Tibial nerve (tissue), 4 donors: ENCODE measurements at regions not wholly inside any gene's neighbourhood (a gene's known extent, or its start where the extent isn't known, plus 50 kb on each side); places are given as distances from the start of the nearest gene placed in this dataset.
"Not testable (repeated sequence)": the region's sequence is repeated elsewhere in the genome, so short reads cannot be mapped to it uniquely, and the experiment has no call there.

Experiments used
- DNase-seq, 2 donors: peaks; one replicate each; pipeline ENCODE4 v3.0.0-alpha.2; 2019; ENCODE audit warnings: low spot score in 2 of 2
- H3K27ac ChIP-seq, 4 donors: fragments of 200-600 bp; sonication (generic) in 3 of 4; one replicate each; pipeline ENCODE4 v1.5.1; 2017 to 2019; ENCODE audit warnings: mild to moderate bottlenecking in 1 of 4
- H3K27me3 ChIP-seq, 2 donors: fragments of 200-600 bp; sonication (generic) in 1 of 2; one replicate each; pipeline versions ENCODE4 v1.5.1 to v1.6.0; 2017 to 2019
- H3K36me3 ChIP-seq, 3 donors: fragments of 200-600 bp; sonication (generic); one replicate each; pipeline ENCODE4 v1.5.1; 2018 to 2019
- H3K4me1 ChIP-seq, 4 donors: fragments of 200-600 bp; sonication (generic) in 3 of 4; one replicate each; pipeline ENCODE4 v1.5.1; 2017 to 2019
- H3K4me3 ChIP-seq, 4 donors: fragments of 200-600 bp; sonication (generic) in 3 of 4; one replicate each; pipeline ENCODE4 v1.5.1; 2017 to 2019; ENCODE audit warnings: mild to moderate bottlenecking in 1 of 4, moderate library complexity in 1 of 4
- H3K9me3 ChIP-seq, 4 donors: fragments of 200-600 bp; sonication (generic) in 3 of 4; one replicate each; pipeline ENCODE4 v1.5.1; 2017 to 2019
- EP300 ChIP-seq, 2 donors: sonication (generic); formaldehyde crosslinking; IDR thresholded peaks; one replicate each; pipeline ENCODE4 v1.6.1; 2017; ENCODE audit warnings: antibody characterized with exemption in 2 of 2, mild to moderate bottlenecking in 1 of 2
- POLR2A ChIP-seq, 2 donors: fragments of 450-650 bp; IDR thresholded peaks; one replicate each; pipeline ENCODE4 v1.6.1; 2017; ENCODE audit warnings: antibody characterized with exemption in 2 of 2, mild to moderate bottlenecking in 2 of 2, moderate library complexity in 2 of 2
- WGBS, 2 donors: methylation state at CpG; one replicate each; pipeline ENCODE4 v1.1.5; 2018; 5-methylcytosine and 5-hydroxymethylcytosine counted together
- TF ChIP-seq, protein P1 (sequence below), 5 experiments: fragments of 200-600 bp in 3 of 5; fragments of 450-650 bp in 2 of 5; sonication (generic) in 3 of 5; IDR thresholded peaks; one replicate each; pipeline ENCODE4 v1.5.1; 2016 to 2019; ENCODE audit warnings: antibody characterized with exemption in 5 of 5, mild to moderate bottlenecking in 3 of 5, moderate library complexity in 2 of 5

DNA sequence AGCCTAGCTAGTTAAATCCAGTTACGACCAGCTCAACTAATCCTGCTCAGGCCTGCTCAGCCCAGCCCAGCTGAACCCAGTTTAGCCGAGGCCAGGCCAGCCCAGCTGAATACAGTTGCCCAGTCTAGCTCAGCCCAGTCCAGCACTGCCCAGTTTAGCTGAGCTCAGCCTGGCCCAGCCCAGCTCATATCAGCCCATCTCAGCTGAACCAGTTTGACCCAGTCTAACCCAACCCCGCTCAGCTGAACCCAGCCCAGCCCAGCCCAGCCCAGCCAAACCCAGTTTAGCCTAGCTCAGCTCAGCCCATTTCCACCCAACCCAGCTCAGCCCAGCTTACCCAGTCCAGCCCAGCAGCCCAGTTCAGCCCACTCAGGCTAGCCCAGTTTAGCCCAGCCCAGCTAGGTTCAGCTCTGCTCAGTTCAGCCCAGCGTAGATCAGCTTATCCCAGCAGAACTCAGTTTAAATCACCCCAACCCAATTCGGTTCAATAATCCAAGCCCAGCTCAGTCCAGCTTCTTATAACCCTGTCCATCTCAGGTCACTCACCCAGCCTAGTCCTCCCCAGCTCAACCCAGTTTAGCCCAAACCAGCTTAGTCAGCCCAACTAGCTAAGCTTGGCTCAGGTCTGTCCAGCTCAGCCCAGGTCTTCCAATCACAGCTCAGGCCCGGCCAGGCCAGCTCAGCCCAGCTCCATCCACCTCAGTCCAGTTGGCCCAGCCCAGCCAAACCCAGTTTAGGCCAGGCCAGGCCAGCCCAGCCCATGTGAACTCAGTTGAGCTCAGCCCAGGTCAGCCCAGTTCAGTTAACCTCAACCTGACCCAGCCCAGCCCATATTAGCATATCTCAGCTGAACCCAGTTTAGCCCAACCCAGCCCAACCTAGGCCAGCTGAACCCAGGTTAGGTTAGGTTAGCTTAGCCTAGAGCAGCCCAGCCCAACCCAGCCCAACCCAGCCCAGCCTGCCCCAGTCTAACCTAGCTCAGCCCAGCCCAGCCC lies 76.7 kb downstream of the TMEM121 start:
- H3K36me3 ChIP-seq, result no peaks in the 10 kb centered on the region
- TF ChIP-seq, protein P1, sequence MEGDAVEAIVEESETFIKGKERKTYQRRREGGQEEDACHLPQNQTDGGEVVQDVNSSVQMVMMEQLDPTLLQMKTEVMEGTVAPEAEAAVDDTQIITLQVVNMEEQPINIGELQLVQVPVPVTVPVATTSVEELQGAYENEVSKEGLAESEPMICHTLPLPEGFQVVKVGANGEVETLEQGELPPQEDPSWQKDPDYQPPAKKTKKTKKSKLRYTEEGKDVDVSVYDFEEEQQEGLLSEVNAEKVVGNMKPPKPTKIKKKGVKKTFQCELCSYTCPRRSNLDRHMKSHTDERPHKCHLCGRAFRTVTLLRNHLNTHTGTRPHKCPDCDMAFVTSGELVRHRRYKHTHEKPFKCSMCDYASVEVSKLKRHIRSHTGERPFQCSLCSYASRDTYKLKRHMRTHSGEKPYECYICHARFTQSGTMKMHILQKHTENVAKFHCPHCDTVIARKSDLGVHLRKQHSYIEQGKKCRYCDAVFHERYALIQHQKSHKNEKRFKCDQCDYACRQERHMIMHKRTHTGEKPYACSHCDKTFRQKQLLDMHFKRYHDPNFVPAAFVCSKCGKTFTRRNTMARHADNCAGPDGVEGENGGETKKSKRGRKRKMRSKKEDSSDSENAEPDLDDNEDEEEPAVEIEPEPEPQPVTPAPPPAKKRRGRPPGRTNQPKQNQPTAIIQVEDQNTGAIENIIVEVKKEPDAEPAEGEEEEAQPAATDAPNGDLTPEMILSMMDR (IDR thresholded peaks at IDR 0.05), result no peak
- TF ChIP-seq POLR2A (IDR thresholded peaks at IDR 0.05), result no peak
- no peak for TF ChIP-seq EP300 (IDR thresholded peaks at IDR 0.05)
- no peaks in the 10 kb centered on the region for H3K27me3 ChIP-seq
- 85 to 87% methylated on average over 6 of the region's 6 CpGs for WGBS, 2 donors
- no peak overlapping the region for H3K27ac ChIP-seq
- DNase-seq, result no peak
- H3K4me1 ChIP-seq, result no peaks in the 10 kb centered on the region
- no peak overlapping the region for H3K4me3 ChIP-seq
- peaks cover 0 to 21% (median 0%) of the 10 kb centered on the region in 4 donors for H3K9me3 ChIP-seq

DNA sequence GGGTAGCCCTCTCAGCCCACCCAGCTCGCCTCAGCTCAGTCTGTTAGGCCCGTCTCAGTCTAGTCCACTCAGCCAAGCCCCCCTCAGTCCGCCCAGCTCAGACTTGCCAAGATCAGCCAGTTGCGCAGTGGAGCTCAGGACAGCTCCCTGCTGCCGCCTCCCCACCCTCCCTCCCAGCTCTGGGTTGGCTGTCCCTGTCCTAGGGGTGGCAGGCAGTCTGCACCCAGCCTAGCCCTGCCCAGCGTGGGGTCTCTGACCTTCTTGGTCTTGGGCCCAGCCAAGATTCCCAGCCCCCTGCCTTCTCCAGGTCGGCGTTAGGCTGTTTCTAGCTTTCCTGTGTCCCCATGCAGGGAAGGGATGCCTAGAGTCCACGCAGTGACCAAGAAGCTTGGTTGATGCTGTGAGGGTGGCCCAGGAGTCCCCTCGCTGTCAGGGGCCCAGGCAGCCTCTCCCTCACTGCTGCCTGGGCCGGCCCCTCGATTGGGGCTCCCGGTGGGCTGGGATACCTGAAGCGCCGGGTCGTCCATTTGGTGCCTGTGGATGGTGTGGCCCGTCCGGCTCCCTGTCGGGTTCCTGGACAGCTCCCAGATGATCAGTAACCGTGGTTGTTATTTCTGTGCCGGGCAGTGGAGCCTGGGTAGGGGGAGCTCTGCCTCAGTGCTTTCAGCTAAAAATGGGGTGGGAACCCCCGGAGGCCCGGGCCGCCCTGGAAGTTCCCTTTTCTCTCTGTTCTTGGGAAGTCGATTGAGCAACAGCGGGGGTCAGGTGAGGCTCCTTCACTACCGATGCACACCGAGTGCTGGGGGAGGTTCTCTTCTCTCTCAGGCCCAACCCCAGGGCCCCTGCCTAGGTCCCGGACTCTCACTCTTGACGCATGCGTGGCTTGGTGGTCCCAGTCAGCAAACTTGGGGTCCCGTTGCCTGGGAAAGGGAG lies 78.4 kb downstream of the TMEM121 start:
- peaks cover 0 to 21% (median 0%) of the 10 kb centered on the region in 4 donors for H3K9me3 ChIP-seq
- H3K36me3 ChIP-seq, H3K4me3 ChIP-seq, H3K4me1 ChIP-seq, H3K27me3 ChIP-seq, H3K27ac ChIP-seq, DNase-seq: not testable (repeated sequence)
- WGBS, 2 donors, result 84 to 89% methylated on average over 22 to 26 of the region's 32 CpGs

DNA sequence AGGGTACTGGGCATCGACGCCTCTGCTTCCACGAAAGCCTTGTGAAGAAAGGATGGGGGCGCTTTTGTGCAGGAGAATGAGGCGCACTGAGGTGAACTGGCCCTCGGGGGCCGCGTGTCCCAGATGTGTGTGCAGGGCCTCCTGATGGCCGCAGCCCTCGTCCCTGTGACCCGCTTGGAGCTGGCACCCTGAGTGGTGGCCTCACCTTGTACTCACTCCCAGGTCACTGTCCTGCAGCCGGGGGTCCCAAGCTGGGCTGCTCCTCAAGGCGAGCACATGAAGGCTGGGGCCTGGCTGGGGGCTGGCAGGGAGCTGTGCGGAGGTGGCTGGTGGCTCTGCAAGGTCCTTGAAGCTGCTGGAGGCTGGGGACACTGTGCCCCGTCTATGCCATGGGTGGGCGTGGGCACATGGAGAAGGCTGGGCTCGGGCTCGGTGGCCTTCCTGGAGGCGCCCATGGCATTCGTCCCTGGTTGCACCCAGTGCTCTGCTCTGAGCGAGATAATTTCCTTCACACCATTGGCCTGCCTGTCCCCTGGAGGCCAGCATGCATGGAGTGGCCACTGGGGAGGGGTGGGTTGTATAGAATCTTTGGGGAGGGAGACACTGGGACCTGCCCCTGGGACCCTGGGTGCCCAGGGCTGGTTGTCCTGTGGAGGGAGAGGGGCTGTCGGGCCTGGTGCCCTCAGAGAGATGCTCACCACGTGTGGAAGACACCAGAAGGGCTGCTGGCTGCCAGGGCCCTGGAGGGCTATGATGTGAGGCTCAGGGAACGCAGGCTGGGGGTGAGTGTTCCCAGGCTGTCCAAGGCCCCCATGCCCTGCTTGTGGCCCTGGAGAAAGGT lies 79.3 kb downstream of the TMEM121 start:
- H3K4me3 ChIP-seq, result no peak overlapping the region
- H3K36me3 ChIP-seq, result no peaks in the 10 kb centered on the region
- WGBS, 2 donors, result 82 to 86% methylated on average over 11 to 20 of the region's 24 CpGs
- no peaks in the 10 kb centered on the region for H3K27me3 ChIP-seq
- TF ChIP-seq POLR2A (IDR thresholded peaks at IDR 0.05) (no peak), EP300 (IDR thresholded peaks at IDR 0.05) (no peak)
- TF ChIP-seq, protein P1 (IDR thresholded peaks at IDR 0.05), result no peak
- H3K9me3 ChIP-seq, result peaks cover 0 to 16% (median 0%) of the 10 kb centered on the region in 4 donors
- DNase-seq, result no peak
- no peaks in the 10 kb centered on the region for H3K4me1 ChIP-seq
- no peak overlapping the region for H3K27ac ChIP-seq

DNA sequence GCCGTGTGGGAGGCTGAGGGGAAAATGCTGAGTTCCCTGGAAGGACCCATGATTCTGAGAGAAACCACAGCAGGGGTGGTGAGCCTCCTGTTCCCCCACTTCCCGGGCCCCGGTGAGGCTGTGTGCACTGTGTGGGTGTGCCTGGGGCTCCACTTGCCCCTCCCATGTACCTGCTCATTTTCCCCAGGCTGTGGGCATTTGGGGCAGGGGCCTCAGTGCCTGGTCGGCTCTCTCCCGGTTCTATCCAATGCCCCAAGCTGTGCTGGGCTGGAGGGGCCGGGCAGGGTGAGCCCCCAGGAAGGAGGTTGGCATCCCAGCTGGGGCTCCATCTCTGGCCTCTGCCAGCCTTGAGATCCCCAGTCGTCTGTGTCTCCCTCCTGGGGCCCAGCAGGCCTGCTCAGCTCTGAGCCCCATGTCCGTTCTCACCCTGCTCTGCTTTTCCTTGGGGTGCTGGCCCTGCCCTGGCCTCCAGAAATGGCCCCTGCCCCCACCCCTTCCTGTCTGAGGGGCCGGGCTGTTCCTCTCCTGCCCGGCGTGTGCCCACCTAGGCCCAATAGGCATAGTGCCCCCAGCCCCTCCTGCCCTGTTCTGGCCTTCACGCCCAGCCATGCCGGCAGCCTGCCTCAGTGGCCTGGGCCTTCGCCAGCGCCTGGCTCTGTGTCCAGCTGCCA lies 80.1 kb downstream of the TMEM121 start:
- H3K4me3 ChIP-seq, H3K27ac ChIP-seq, H3K4me1 ChIP-seq, DNase-seq, H3K36me3 ChIP-seq, H3K27me3 ChIP-seq: not testable (repeated sequence)
- WGBS, 2 donors, result 84 to 89% methylated on average over 3 to 14 of the region's 15 CpGs
- H3K9me3 ChIP-seq, result peaks cover 0 to 15% (median 0%) of the 10 kb centered on the region in 4 donors

DNA sequence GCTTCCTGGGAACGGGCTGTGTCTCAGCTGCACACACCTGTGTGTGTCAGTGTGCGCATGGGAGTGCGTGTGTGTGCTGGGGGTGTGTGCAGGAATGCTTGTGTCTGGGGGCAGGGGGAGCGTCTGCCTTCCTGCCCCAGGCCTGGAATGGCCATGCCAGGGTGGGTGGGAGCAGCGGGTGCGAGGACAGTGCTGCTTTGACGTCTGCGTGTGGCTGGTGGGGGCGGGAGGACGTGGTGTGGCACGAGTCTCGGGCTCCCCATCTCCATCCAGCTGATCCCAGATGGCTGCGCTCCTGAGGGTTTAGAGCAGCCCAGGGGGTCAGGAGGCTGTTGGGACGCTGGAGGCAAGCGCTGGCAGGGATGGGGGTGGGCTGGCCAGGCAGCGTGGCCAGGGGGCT lies 80.6 kb downstream of the TMEM121 start:
- H3K27ac ChIP-seq, H3K27me3 ChIP-seq, H3K36me3 ChIP-seq, DNase-seq, H3K4me3 ChIP-seq, H3K4me1 ChIP-seq: not testable (repeated sequence)
- WGBS, 2 donors, result no CpG with 5 or more reads among the region's 16 CpGs
- peaks cover 0 to 11% (median 0%) of the 10 kb centered on the region in 4 donors for H3K9me3 ChIP-seq

DNA sequence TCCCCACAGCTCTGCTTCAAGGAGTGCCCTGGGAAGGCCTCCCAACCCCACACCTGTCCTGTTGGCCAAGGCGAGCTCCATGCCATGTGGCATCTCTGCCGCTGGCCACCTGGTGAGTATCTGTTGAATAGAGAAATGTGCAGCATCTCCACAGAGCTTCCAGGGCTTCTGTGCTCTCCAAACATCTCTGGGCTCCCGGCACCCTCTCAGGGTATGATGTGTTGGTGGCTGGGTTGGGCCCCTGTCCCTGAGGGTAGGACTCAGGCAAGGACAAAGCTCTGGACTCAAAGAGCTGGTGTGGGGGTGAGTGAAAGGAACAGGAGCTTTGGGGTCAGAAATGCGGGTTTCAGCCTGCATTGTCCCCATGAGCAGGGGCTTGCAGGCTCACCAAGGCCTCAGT lies 88.6 kb downstream of the TMEM121 start:
- WGBS, 2 donors, result 80 to 88% methylated on average over 1 to 2 of the region's 4 CpGs
- H3K4me1 ChIP-seq, DNase-seq, H3K36me3 ChIP-seq, H3K27me3 ChIP-seq, H3K9me3 ChIP-seq, H3K4me3 ChIP-seq, H3K27ac ChIP-seq: not testable (repeated sequence)

DNA sequence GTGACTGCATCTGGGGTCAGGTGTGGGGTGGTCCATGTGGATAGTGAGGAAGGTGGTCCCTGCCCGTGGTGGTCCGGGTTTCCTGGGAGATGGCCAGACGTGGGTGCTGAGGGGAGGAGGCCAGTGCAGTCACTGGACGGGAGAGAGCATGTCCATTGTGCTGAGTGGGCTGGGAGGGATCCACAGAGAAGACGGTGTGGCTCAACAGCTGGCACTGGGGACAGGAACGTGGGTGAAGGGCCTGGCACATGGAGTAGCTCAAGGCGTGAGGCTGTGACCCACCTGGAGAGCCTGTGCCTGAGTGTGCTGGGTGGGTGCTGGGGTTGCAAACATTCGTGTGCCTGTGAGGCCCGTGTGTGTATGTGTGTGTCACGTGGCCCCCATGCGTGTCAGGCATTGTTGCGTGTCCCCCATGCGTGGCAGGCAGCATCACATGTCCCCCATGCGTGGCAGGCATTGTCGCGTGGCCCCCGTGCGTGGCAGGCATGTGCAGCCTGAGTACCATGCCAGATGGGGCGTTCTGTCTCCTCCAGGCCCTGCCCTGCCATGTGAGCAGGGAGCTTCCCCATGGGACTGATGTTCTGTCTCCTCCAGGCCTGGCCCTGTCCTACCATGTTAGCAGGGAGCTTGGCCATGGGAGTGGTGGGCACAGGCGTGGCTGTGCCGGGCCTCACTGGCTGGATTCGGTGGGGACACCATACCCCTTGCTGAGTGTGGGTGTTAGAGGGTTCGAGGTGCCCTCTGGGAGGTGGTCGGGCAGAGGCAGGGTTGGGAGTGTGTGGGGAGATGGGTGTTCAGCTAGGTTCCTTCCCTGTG lies 89.8 kb downstream of the TMEM121 start:
- not testable (repeated sequence) for H3K36me3 ChIP-seq, H3K27me3 ChIP-seq, H3K9me3 ChIP-seq, H3K4me3 ChIP-seq, H3K27ac ChIP-seq, H3K4me1 ChIP-seq, DNase-seq
- WGBS, 2 donors, result 75 to 80% methylated on average over 22 to 24 of the region's 24 CpGs
